Activated CD4-positive, alpha-beta T cell treated with anti-CD3 and anti-CD28 coated beads, Interleukin-2, amount 10 ng/mL, durations not matched to agents 7 days and 5 days (primary cell): ENCODE measurements at regions not wholly inside any gene's neighbourhood (a gene's known extent, or its start where the extent isn't known, plus 50 kb on each side); places are given as distances from the start of the nearest gene placed in this dataset.

Source experiments
- CTCF ChIA-PET: fragments of 350-600 bp; sonication (Branson Sonifier 250); formaldehyde crosslinking; loops from one replicate; lab custom pipeline; 2021; ENCODE audit warnings: antibody characterized with exemption; lab: Charles Lee
- POLR2A ChIA-PET: fragments of 350-600 bp; sonication (Branson Sonifier 250); formaldehyde crosslinking; loops from one replicate; lab custom pipeline; 2021; ENCODE audit warnings: antibody characterized with exemption; lab: Charles Lee
- DNase-seq: peaks from one replicate; pipeline ENCODE4 v3.0.0-alpha.2; 2020
- H3K27ac Mint-ChIP-seq: one replicate; pipeline ENCODE4 v1.8.0; 2021; ENCODE audit warnings: mild to moderate bottlenecking, moderate library complexity, mixed read lengths
- H3K27me3 Mint-ChIP-seq: one replicate; pipeline ENCODE4 v1.8.0; 2021; ENCODE audit warnings: mixed read lengths
- H3K36me3 Mint-ChIP-seq: one replicate; pipeline ENCODE4 v1.8.0; 2021; ENCODE audit warnings: low read depth, mixed read lengths
- H3K4me1 Mint-ChIP-seq: one replicate; pipeline ENCODE4 v1.8.0; 2021; ENCODE audit warnings: mixed read lengths
- H3K4me3 Mint-ChIP-seq: one replicate; pipeline ENCODE4 v1.8.0; 2021; ENCODE audit warnings: mild to moderate bottlenecking, moderate library complexity, mixed read lengths
- H3K9me3 Mint-ChIP-seq: one replicate; pipeline ENCODE4 v1.8.0; 2021; ENCODE audit warnings: mixed read lengths

DNA sequence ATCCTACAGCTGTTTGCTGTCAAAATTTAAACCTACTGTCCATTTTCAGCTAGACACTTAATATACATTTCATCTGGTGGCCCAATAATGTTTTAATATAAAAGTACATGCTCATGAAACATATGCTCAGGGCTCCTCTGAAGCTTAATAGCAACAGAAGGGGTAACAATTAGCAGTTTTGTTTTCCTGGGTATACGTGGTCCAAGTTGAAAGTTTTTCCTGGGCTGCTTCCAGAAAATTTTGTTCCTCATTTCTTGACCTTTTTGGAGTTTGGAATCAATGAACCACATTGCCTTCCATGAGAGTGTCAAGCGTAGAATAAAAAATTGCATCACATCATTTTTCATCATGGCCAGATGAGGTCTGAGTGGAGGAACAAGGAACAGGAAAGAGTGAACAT, 537.3 kb upstream of the MGMT start:
- H3K36me3 Mint-ChIP-seq: no peaks in the 10 kb centered on the region
- no peak for DNase-seq
- ChIA-PET CTCF (interaction anchor here (1.6 kb wide), 1 partner anchor 35 kb away, joined by 4 read pairs; no protein-coding TSS in a partner anchor), POLR2A (no interaction called here)
- H3K27ac Mint-ChIP-seq: no peak overlapping the region
- no peaks in the 10 kb centered on the region for H3K9me3 Mint-ChIP-seq
- H3K4me3 Mint-ChIP-seq: no peak overlapping the region
- no peaks in the 10 kb centered on the region for H3K27me3 Mint-ChIP-seq
- peaks cover 4% of the 10 kb centered on the region for H3K4me1 Mint-ChIP-seq

DNA sequence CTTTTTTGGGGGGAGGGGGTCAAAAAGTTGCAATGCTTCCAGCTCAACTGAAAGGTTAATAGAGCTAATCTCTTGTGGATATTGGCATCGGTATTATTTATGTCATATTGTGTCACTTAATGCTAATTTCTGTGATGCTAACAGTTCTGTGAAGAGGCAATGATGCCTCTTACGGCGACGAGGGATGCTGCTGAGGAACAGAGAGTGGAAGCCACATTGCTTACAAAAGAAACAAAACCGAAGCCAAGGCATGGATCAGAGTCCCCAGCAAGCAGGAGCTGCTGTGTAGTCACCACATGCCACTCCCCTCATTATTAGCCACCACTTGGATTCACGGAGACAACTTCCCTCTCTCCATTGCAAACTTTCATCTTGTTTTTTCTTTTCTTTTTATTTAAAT, 536.5 kb upstream of the MGMT start:
- POLR2A ChIA-PET: no interaction called here
- H3K27ac Mint-ChIP-seq: no peak overlapping the region
- no peaks in the 10 kb centered on the region for H3K27me3 Mint-ChIP-seq
- no peaks in the 10 kb centered on the region for H3K9me3 Mint-ChIP-seq
- no peak overlapping the region for H3K4me3 Mint-ChIP-seq
- CTCF ChIA-PET: interaction anchor here (1.6 kb wide), 1 partner anchor 35 kb away, joined by 4 read pairs; no protein-coding TSS in a partner anchor
- H3K36me3 Mint-ChIP-seq: no peaks in the 10 kb centered on the region
- DNase-seq: no peak
- peaks cover 4% of the 10 kb centered on the region for H3K4me1 Mint-ChIP-seq

DNA sequence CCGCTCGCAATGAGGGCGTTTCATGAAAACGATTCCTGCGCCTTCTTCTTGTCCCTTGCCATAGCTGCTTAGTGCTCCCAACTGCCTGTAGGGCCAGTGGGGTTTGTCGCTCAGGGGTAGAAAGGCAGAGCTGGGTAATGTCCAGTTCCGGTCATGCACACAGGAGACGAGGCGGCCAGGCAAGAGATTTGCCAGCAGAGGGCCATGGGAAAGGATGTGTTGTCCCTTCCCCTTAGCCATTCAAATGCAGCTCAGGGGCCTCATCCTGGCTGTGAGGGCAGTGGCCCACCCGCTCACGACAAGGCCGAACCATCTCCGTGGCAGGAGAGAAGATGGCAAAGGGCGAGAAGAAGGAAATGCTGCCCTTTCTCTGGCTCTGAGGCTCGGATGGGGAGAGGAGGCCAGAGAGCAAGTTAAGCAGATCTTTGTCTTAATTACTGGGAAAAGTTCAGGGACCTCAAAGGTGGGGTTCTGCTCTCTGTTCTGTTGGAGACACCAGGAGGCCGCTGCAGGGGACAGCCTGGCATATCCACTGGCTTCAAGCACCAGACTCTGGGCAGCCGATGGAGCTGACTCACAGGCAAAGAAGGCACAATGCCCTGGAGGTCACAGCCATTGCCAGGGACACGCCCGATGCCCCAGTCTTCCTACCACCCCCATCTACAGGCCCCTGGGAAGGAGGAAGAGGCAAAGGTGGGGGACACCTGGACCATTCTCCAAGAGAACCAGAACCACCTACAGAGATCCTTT, 534.8 kb upstream of the MGMT start:
- H3K27ac Mint-ChIP-seq: no peak overlapping the region
- H3K4me1 Mint-ChIP-seq: peaks cover 4% of the 10 kb centered on the region
- no peaks in the 10 kb centered on the region for H3K36me3 Mint-ChIP-seq
- no peaks in the 10 kb centered on the region for H3K27me3 Mint-ChIP-seq
- CTCF ChIA-PET: no interaction called here
- POLR2A ChIA-PET: interaction anchor here (0.5 kb wide), 1 partner anchor 219 kb away, joined by 3 read pairs; no protein-coding TSS in a partner anchor
- H3K9me3 Mint-ChIP-seq: no peaks in the 10 kb centered on the region
- DNase-seq: no peak
- no peak overlapping the region for H3K4me3 Mint-ChIP-seq

DNA sequence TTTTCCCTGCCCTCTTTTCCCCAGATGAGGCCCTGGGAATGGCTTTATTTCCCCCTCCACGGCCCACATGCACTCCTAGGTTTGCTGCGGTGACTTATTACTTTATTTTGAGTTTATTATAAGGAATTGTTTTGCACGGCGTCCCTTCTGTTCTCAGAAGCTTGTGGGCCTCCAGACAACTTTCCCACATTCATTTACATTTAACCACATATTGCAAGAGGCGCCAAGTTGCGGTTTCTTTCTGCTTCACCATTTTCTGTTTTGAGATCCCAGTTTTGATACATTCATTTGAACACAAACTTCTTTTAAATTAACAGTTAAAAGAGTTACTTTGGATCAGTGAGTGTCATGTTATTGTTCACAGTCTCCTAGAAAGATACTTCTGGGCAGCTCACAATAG, 532.5 kb upstream of the MGMT start:
- H3K27me3 Mint-ChIP-seq: no peaks in the 10 kb centered on the region
- CTCF ChIA-PET: no interaction called here
- POLR2A ChIA-PET: no interaction called here
- peaks cover 4% of the 10 kb centered on the region for H3K4me1 Mint-ChIP-seq
- no peak overlapping the region for H3K27ac Mint-ChIP-seq
- no peak for DNase-seq
- H3K36me3 Mint-ChIP-seq: no peaks in the 10 kb centered on the region
- no peaks in the 10 kb centered on the region for H3K9me3 Mint-ChIP-seq
- no peak overlapping the region for H3K4me3 Mint-ChIP-seq

DNA sequence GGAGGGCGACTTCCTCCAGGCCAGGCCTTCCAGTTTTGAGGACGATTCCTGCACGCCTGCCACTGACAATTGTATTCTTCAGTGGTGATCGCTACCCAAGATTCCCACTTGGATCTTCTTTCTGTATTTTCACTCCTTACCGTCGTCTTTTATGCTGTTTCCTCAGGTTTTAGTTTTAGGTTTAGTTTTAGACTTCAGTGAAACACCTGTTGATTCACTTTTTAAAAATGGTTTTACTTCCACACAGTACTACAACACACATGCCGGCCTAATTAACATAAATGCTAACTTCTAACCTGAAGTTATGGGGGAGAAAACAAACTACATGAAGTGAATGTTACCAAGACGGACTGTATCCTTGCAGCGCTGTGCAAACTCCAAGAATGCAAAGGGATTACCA, 530.6 kb upstream of the MGMT start:
- H3K27ac Mint-ChIP-seq: no peak overlapping the region
- ChIA-PET POLR2A (no interaction called here), CTCF (no interaction called here)
- DNase-seq: no peak
- H3K9me3 Mint-ChIP-seq: no peaks in the 10 kb centered on the region
- no peaks in the 10 kb centered on the region for H3K27me3 Mint-ChIP-seq
- no peaks in the 10 kb centered on the region for H3K36me3 Mint-ChIP-seq
- no peak overlapping the region for H3K4me3 Mint-ChIP-seq
- peaks cover 4% of the 10 kb centered on the region for H3K4me1 Mint-ChIP-seq

DNA sequence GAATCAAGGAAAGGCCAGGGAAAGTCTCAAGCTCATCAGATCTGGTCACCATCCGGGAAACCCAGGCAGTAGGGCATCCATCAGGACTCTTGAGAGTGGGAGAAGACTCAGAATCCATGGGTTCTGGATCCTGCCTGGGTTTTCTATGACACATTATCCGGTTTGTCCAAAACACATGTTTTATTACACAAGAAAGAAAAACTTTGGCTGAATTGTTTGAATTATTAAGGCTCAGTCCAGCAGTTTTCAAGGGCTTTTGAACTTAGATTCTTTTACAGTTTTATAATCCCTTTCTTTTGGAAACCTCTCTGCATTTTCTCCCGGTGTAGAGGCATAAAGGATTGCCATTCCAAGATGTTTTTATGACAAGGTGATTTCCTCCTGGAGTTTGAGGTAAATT, 528.5 kb upstream of the MGMT start:
- H3K36me3 Mint-ChIP-seq: no peaks in the 10 kb centered on the region
- POLR2A ChIA-PET: no interaction called here
- H3K4me3 Mint-ChIP-seq: no peak overlapping the region
- H3K27me3 Mint-ChIP-seq: no peaks in the 10 kb centered on the region
- CTCF ChIA-PET: interaction anchor here (1.0 kb wide), 1 partner anchor 15 kb away, joined by 4 read pairs; no protein-coding TSS in a partner anchor
- no peak overlapping the region for H3K27ac Mint-ChIP-seq
- DNase-seq: no peak
- H3K4me1 Mint-ChIP-seq: peaks cover 4% of the 10 kb centered on the region
- peaks cover 5% of the 10 kb centered on the region for H3K9me3 Mint-ChIP-seq

DNA sequence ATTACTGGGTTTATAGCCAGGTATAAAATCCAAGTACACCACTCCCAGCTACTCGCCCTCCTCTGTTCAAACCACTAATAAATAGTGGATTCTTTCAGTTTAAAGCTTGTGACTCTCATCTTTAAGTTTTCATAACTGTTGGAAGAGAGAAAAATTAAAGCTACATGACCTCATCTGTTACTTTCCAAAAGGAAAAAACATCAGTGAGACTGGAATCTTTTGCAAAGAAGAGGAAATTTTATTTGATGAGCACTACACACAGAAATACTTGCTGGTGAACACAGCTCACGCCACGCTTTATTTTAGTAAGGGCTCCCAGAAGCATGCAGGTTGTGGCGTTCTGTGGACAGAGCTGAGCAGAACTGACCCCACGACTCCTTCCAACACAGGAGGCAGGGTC, 527.0 kb upstream of the MGMT start:
- Mint-ChIP-seq H3K27ac (no peak overlapping the region), H3K27me3 (no peaks in the 10 kb centered on the region), H3K36me3 (no peaks in the 10 kb centered on the region), H3K4me3 (no peak overlapping the region), H3K9me3 (peaks cover 12% of the 10 kb centered on the region), H3K4me1 (no peaks in the 10 kb centered on the region)
- DNase-seq: no peak
- POLR2A ChIA-PET: no interaction called here
- CTCF ChIA-PET: no interaction called here

DNA sequence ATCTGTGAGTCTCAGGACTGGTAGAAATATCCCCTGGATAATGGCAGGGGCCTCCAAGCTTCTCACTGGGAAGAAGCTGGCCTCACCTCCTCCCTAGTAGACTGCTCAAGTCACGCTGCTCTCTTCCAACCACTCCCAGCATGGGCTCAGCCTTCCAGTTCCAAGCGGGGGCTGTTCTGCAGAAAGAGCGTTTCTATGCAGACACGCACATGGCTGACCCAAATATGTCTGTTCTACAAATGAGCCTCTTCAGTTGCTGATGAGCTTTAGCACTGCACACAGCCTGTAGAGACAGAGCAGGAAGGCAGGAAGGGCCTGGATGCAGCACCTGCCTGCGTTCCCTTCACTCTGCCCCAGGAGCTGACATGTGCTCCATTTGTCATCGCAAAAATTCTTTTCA, 523.9 kb upstream of the MGMT start:
- no peaks in the 10 kb centered on the region for H3K27me3 Mint-ChIP-seq
- DNase-seq: no peak
- CTCF ChIA-PET: no interaction called here
- no peak overlapping the region for H3K27ac Mint-ChIP-seq
- H3K4me3 Mint-ChIP-seq: no peak overlapping the region
- POLR2A ChIA-PET: no interaction called here
- H3K4me1 Mint-ChIP-seq: no peaks in the 10 kb centered on the region
- H3K9me3 Mint-ChIP-seq: peaks cover 14% of the 10 kb centered on the region
- H3K36me3 Mint-ChIP-seq: no peaks in the 10 kb centered on the region

DNA sequence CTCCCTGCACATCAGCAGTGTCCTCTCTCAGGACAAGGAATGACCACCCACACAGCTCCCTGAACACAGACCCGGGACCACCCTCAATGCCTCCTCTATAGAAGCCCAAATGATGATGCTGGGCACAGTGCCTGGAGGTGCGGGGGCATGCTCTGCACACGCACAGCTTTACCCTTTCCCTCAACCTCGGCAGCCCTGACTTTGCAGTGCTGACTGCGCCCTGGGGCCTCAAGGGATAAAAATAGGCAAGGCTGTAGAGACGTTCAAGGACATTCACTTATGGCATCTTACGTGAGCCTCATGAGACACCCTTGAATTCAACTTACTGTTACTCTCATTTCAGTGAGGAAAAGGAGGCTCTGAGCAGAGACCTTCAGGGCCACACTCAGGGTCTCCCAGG, 521.6 kb upstream of the MGMT start:
- CTCF ChIA-PET: no interaction called here
- H3K27ac Mint-ChIP-seq: no peak overlapping the region
- H3K27me3 Mint-ChIP-seq: no peaks in the 10 kb centered on the region
- POLR2A ChIA-PET: no interaction called here
- H3K9me3 Mint-ChIP-seq: peaks cover 14% of the 10 kb centered on the region
- H3K4me3 Mint-ChIP-seq: no peak overlapping the region
- no peaks in the 10 kb centered on the region for H3K4me1 Mint-ChIP-seq
- DNase-seq: no peak
- no peaks in the 10 kb centered on the region for H3K36me3 Mint-ChIP-seq

DNA sequence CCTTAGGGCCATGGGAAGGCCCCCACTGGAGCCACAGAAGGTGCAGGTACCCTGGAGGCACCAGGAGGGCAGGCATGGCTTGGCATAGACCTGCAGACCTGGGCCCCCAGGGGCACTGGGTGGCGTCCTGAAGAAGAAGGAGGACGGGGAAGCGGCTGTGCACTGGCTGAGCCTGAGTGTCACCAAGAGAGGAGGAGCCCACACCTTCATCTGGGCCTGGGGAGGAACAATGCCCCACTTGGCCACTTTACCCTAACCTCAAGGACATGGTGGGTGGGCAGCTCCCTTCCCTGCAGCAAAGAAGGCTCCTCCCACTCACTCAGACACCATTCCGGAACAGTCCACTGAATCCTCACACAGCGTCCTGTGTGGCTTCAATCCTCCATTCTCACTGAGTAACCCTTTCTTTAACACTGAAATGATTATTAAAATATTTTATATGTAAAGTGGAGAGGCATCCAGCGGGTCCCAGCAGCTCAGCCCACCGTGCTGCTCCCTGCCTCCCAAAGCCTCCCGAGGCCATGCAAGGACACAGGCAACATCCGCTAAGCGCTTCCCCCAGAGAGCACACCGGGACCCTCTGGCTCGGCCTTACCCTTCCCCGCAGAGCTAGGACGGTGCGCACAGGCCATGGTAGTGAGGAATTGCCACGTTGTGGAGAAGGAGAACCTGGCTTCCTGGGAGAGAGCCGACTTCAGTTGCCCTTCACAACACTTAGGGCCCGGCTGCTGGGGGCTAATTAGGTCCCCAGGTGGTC, 516.7 kb upstream of the MGMT start:
- H3K4me3 Mint-ChIP-seq: no peak overlapping the region
- no peaks in the 10 kb centered on the region for H3K27me3 Mint-ChIP-seq
- ChIA-PET POLR2A (no interaction called here), CTCF (no interaction called here)
- DNase-seq: no peak
- H3K4me1 Mint-ChIP-seq: no peaks in the 10 kb centered on the region
- H3K9me3 Mint-ChIP-seq: peaks cover 2% of the 10 kb centered on the region
- H3K36me3 Mint-ChIP-seq: no peaks in the 10 kb centered on the region
- H3K27ac Mint-ChIP-seq: no peak overlapping the region

DNA sequence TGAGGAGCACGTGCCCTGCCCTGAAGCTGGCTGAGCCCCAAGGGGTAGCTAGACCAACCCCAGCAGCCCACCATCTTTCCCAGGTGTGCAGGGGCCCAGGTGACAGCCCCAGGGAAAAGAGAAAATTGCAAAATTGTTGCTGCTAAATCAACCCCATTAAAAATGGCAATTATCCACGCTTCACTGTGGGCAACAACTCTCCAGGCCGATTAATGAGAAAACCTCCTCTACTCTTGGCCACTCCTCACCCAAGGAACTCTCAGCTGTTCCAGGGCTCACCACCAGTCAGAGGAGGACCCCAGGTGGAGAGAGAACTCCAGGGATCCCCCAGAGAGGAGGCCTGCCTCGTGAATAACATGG, 516.1 kb upstream of the MGMT start:
- CTCF ChIA-PET: no interaction called here
- H3K27ac Mint-ChIP-seq: no peak overlapping the region
- DNase-seq: no peak
- H3K9me3 Mint-ChIP-seq: peaks cover 1% of the 10 kb centered on the region
- no peaks in the 10 kb centered on the region for H3K27me3 Mint-ChIP-seq
- H3K4me3 Mint-ChIP-seq: no peak overlapping the region
- POLR2A ChIA-PET: no interaction called here
- H3K36me3 Mint-ChIP-seq: no peaks in the 10 kb centered on the region
- no peaks in the 10 kb centered on the region for H3K4me1 Mint-ChIP-seq

DNA sequence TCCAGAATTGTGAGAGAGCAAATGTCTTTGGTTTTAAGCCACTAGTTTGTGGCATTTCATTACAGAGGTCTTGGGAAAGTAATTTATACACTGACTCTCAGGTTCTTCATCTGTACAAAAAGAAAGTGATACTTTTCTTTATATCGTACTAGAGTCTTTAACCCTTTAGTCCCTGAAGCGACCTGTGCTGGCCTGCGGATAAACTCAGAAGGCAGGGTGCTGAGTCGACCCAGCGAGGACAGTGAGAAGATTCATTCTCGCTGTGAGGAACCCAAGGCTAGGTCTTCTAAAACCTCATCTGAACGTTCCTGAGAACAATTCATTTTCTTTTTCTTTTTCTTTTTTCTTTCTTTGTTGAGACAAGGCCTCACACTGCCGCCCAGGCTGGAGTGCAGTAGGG, 514.2 kb upstream of the MGMT start:
- Mint-ChIP-seq H3K9me3 (no peaks in the 10 kb centered on the region), H3K27me3 (no peaks in the 10 kb centered on the region), H3K27ac (no peak overlapping the region), H3K4me1 (no peaks in the 10 kb centered on the region), H3K4me3 (no peak overlapping the region), H3K36me3 (no peaks in the 10 kb centered on the region)
- ChIA-PET CTCF (interaction anchor here (1.1 kb wide), 1 partner anchor 14 kb away, joined by 4 read pairs; no protein-coding TSS in a partner anchor), POLR2A (no interaction called here)
- DNase-seq: no peak

DNA sequence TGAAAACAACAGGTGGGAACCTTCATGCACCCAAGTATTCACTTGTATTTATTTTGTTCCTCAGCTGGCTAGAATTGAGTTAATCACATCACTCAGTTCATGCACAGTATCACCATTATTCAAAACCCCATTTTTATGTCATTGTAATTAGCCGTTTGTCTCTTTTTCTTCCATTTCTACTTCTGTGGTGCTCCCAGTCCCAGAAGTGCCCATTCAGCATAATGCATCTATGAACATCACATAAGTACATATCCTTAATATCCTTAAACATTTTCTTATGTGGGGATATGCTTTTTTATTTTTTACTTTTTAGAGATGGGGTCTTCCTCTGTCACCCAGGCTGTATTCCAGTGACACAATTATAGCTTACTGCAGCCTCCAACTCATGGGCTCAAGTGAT, 510.9 kb upstream of the MGMT start:
- POLR2A ChIA-PET: no interaction called here
- CTCF ChIA-PET: interaction anchor here (0.9 kb wide), 1 partner anchor 1250 kb away, joined by 3 read pairs; no protein-coding TSS in a partner anchor
- no peak for DNase-seq
- Mint-ChIP-seq H3K4me1 (no peaks in the 10 kb centered on the region), H3K9me3 (no peaks in the 10 kb centered on the region), H3K4me3 (no peak overlapping the region), H3K27me3 (no peaks in the 10 kb centered on the region), H3K27ac (no peak overlapping the region), H3K36me3 (no peaks in the 10 kb centered on the region)
